ENCODE measurements at regions not wholly inside any gene's neighbourhood (a gene's known extent, or its start where the extent isn't known, plus 50 kb on each side); places are given as distances from the start of the nearest gene placed in this dataset.
A peak's percentile ranks its signal among the peaks of the same experiment; 100 is the strongest.

GRCh38 chr7:19290066-19290465 is 144.8 kb upstream of the FERD3L start:
- H3K4me2 ChIP-seq (ENCODE audit: low read length) = no peak overlapping the region
- no peak overlapping the region for H2AFZ ChIP-seq (ENCODE audit: insufficient read depth, low read length, poor library complexity)
- no peak overlapping the region for H2AK5ac ChIP-seq (ENCODE audit: low read length)
- H3K27ac ChIP-seq (ENCODE audit: low read depth, low read length) = no peak overlapping the region
- no peak overlapping the region for H2BK120ac ChIP-seq (ENCODE audit: insufficient read depth, low read length, poor library complexity)
- H3K4me1 ChIP-seq (ENCODE audit: control insufficient read depth in 1 of 2, insufficient read depth in 2 of 2, low read length in 2 of 2) = no peaks in the 10 kb centered on the region
- no peak overlapping the region for H4K91ac ChIP-seq (ENCODE audit: low read depth, low read length)
- no peak overlapping the region for H3K4me3 ChIP-seq (ENCODE audit: low read depth, low read length)
- H3K23ac ChIP-seq (ENCODE audit: low read length) = no peak overlapping the region
- no peak overlapping the region for H2BK12ac ChIP-seq (ENCODE audit: low read length)
- H3K9ac ChIP-seq (ENCODE audit: low read length) = no peak overlapping the region
- no peak overlapping the region for H4K12ac ChIP-seq (ENCODE audit: low read depth, low read length)
- no peak overlapping the region for H4K8ac ChIP-seq (ENCODE audit: low read depth, low read length)
- no peaks in the 10 kb centered on the region for H3K79me2 ChIP-seq (ENCODE audit: control insufficient read depth, insufficient read depth, low read length, poor library complexity)
- no peak overlapping the region for H2BK5ac ChIP-seq (ENCODE audit: low read depth, low read length, poor library complexity)
- no peaks in the 10 kb centered on the region for H3K79me1 ChIP-seq (ENCODE audit: low read length)
- DNase-seq = no peak
- no peak overlapping the region for H3K4ac ChIP-seq (ENCODE audit: low read depth, low read length)
- H3K14ac ChIP-seq (ENCODE audit: low read length) = no peak overlapping the region
- H3K27me3 ChIP-seq (ENCODE audit: insufficient read depth, low read length) = no peaks in the 10 kb centered on the region
- no peaks in the 10 kb centered on the region for H3K36me3 ChIP-seq (ENCODE audit: control insufficient read depth in 1 of 2, insufficient read depth in 2 of 2, low read length in 2 of 2)
- H3K9me3 ChIP-seq (ENCODE audit: insufficient read depth, low read depth, low read length) = no peaks in the 10 kb centered on the region
- no peak overlapping the region for H3K18ac ChIP-seq (ENCODE audit: low read length)
- WGBS (ENCODE audit: extremely low coverage, insufficient coverage, insufficient read length) = no CpG with 5 or more reads among the region's 1 CpG

GRCh38 chr7:19284596-19285300 is 139.5 kb upstream of the FERD3L start:
- Histone ChIP-seq H2BK12ac (ENCODE audit: low read length) (no peak overlapping the region), H2BK120ac (ENCODE audit: insufficient read depth, low read length, poor library complexity) (no peak overlapping the region), H3K23ac (ENCODE audit: low read length) (no peak overlapping the region), H3K79me2 (ENCODE audit: control insufficient read depth, insufficient read depth, low read length, poor library complexity) (no peaks in the 10 kb centered on the region), H4K8ac (ENCODE audit: low read depth, low read length) (no peak overlapping the region), H3K36me3 (ENCODE audit: control insufficient read depth in 1 of 2, insufficient read depth in 2 of 2, low read length in 2 of 2) (no peaks in the 10 kb centered on the region), H2BK5ac (ENCODE audit: low read depth, low read length, poor library complexity) (no peak overlapping the region), H3K4me3 (ENCODE audit: low read depth, low read length) (no peak overlapping the region), H3K79me1 (ENCODE audit: low read length) (no peaks in the 10 kb centered on the region), H3K9me3 (ENCODE audit: insufficient read depth, low read depth, low read length) (no peaks in the 10 kb centered on the region), H2AK5ac (ENCODE audit: low read length) (no peak overlapping the region), H3K4me1 (ENCODE audit: control insufficient read depth in 1 of 2, insufficient read depth in 2 of 2, low read length in 2 of 2) (no peaks in the 10 kb centered on the region), H3K9ac (ENCODE audit: low read length) (no peak overlapping the region), H3K4ac (ENCODE audit: low read depth, low read length) (no peak overlapping the region), H3K4me2 (ENCODE audit: low read length) (no peak overlapping the region), H3K27ac (ENCODE audit: low read depth, low read length) (no peak overlapping the region), H3K18ac (ENCODE audit: low read length) (no peak overlapping the region), H3K27me3 (ENCODE audit: insufficient read depth, low read length) (no peaks in the 10 kb centered on the region), H3K14ac (ENCODE audit: low read length) (no peak overlapping the region), H4K12ac (ENCODE audit: low read depth, low read length) (no peak overlapping the region), H4K91ac (ENCODE audit: low read depth, low read length) (no peak overlapping the region), H2AFZ (ENCODE audit: insufficient read depth, low read length, poor library complexity) (no peak overlapping the region)
- DNase-seq = peak in 1 of 2 donors; percentile 40
- no CpG with 5 or more reads among the region's 3 CpGs for WGBS (ENCODE audit: extremely low coverage, insufficient coverage, insufficient read length)

GRCh38 chr7:19284136-19284535 is 138.9 kb upstream of the FERD3L start:
- H3K4ac ChIP-seq (ENCODE audit: low read depth, low read length) = no peak overlapping the region
- WGBS (ENCODE audit: extremely low coverage, insufficient coverage, insufficient read length) = no CpG with 5 or more reads among the region's 1 CpG
- no peak overlapping the region for H3K9ac ChIP-seq (ENCODE audit: low read length)

GRCh38 chr7:19275000-19275399 is 129.8 kb upstream of the FERD3L start:
- Histone ChIP-seq H3K4me3 (ENCODE audit: low read depth, low read length) (no peak overlapping the region), H3K23ac (ENCODE audit: low read length) (no peak overlapping the region), H2BK120ac (ENCODE audit: insufficient read depth, low read length, poor library complexity) (no peak overlapping the region), H4K91ac (ENCODE audit: low read depth, low read length) (no peak overlapping the region), H3K79me1 (ENCODE audit: low read length) (no peaks in the 10 kb centered on the region), H3K9me3 (ENCODE audit: insufficient read depth, low read depth, low read length) (no peaks in the 10 kb centered on the region), H3K79me2 (ENCODE audit: control insufficient read depth, insufficient read depth, low read length, poor library complexity) (no peaks in the 10 kb centered on the region), H3K4me1 (ENCODE audit: control insufficient read depth in 1 of 2, insufficient read depth in 2 of 2, low read length in 2 of 2) (no peaks in the 10 kb centered on the region), H3K18ac (ENCODE audit: low read length) (no peak overlapping the region), H2AFZ (ENCODE audit: insufficient read depth, low read length, poor library complexity) (no peak overlapping the region), H2BK12ac (ENCODE audit: low read length) (no peak overlapping the region), H3K14ac (ENCODE audit: low read length) (no peak overlapping the region), H3K9ac (ENCODE audit: low read length) (no peak overlapping the region), H3K36me3 (ENCODE audit: control insufficient read depth in 1 of 2, insufficient read depth in 2 of 2, low read length in 2 of 2) (no peaks in the 10 kb centered on the region), H4K12ac (ENCODE audit: low read depth, low read length) (no peak overlapping the region), H3K4ac (ENCODE audit: low read depth, low read length) (no peak overlapping the region), H4K8ac (ENCODE audit: low read depth, low read length) (no peak overlapping the region), H3K27me3 (ENCODE audit: insufficient read depth, low read length) (no peaks in the 10 kb centered on the region), H2BK5ac (ENCODE audit: low read depth, low read length, poor library complexity) (no peak overlapping the region), H3K4me2 (ENCODE audit: low read length) (no peak overlapping the region), H2AK5ac (ENCODE audit: low read length) (no peak overlapping the region), H3K27ac (ENCODE audit: low read depth, low read length) (no peak overlapping the region)
- no peak for DNase-seq

More at GRCh38 chr7:19284136-19284535, 138.9 kb upstream of the FERD3L start:
- no peak overlapping the region for H4K91ac ChIP-seq (ENCODE audit: low read depth, low read length)
- H3K9me3 ChIP-seq (ENCODE audit: insufficient read depth, low read depth, low read length) = no peaks in the 10 kb centered on the region
- no peak overlapping the region for H2BK12ac ChIP-seq (ENCODE audit: low read length)
- no peak overlapping the region for H2AK5ac ChIP-seq (ENCODE audit: low read length)
- H4K8ac ChIP-seq (ENCODE audit: low read depth, low read length) = no peak overlapping the region
- no peak overlapping the region for H3K4me3 ChIP-seq (ENCODE audit: low read depth, low read length)
- H2AFZ ChIP-seq (ENCODE audit: insufficient read depth, low read length, poor library complexity) = no peak overlapping the region
- no peak overlapping the region for H3K14ac ChIP-seq (ENCODE audit: low read length)
- H4K12ac ChIP-seq (ENCODE audit: low read depth, low read length) = no peak overlapping the region
- H2BK5ac ChIP-seq (ENCODE audit: low read depth, low read length, poor library complexity) = no peak overlapping the region
- no peaks in the 10 kb centered on the region for H3K79me1 ChIP-seq (ENCODE audit: low read length)
- no peak overlapping the region for H2BK120ac ChIP-seq (ENCODE audit: insufficient read depth, low read length, poor library complexity)
- DNase-seq = no peak
- H3K36me3 ChIP-seq (ENCODE audit: control insufficient read depth in 1 of 2, insufficient read depth in 2 of 2, low read length in 2 of 2) = no peaks in the 10 kb centered on the region
- H3K4me1 ChIP-seq (ENCODE audit: control insufficient read depth in 1 of 2, insufficient read depth in 2 of 2, low read length in 2 of 2) = no peaks in the 10 kb centered on the region
- H3K79me2 ChIP-seq (ENCODE audit: control insufficient read depth, insufficient read depth, low read length, poor library complexity) = no peaks in the 10 kb centered on the region
- H3K18ac ChIP-seq (ENCODE audit: low read length) = no peak overlapping the region
- H3K4me2 ChIP-seq (ENCODE audit: low read length) = no peak overlapping the region
- no peaks in the 10 kb centered on the region for H3K27me3 ChIP-seq (ENCODE audit: insufficient read depth, low read length)
- no peak overlapping the region for H3K23ac ChIP-seq (ENCODE audit: low read length)
- H3K27ac ChIP-seq (ENCODE audit: low read depth, low read length) = no peak overlapping the region
